HG02840 (cell line): ENCODE measurements at regions not wholly inside any gene's neighbourhood (a gene's known extent, or its start where the extent isn't known, plus 50 kb on each side); places are given as distances from the start of the nearest gene placed in this dataset.

Source experiments
- ATAC-seq: cut with Tn5 transposase; IDR thresholded peaks from one replicate; pipeline ENCODE4 v1.9.1; 2021; ENCODE audit warnings: mild to moderate bottlenecking, moderate library complexity, moderate number of reproducible peaks; ENCODE audit not compliant: unreplicated experiment, low FRiP score

GRCh38 chr2:150168595-150169236 is 318.8 kb downstream of the RND3 start:
- no peak for ATAC-seq

- ATAC-seq = peak; percentile 95
These were observed 319.8 kb downstream of the RND3 start for GRCh38 chr2:150167711-150168110.

GRCh38 chr2:150166313-150167051 is 321.0 kb downstream of the RND3 start:
- no peak for ATAC-seq

GRCh38 chr2:150165988-150166312 is 321.5 kb downstream of the RND3 start:
- no peak for ATAC-seq

GRCh38 chr2:150165442-150165841 is 322.0 kb downstream of the RND3 start:
- ATAC-seq = no peak

GRCh38 chr2:150162241-150162942 is 325.1 kb downstream of the RND3 start:
- ATAC-seq = no peak

GRCh38 chr2:150160058-150160457 is 327.4 kb downstream of the RND3 start:
- no peak for ATAC-seq

GRCh38 chr2:150159300-150159699 is 328.2 kb downstream of the RND3 start:
- no peak for ATAC-seq

GRCh38 chr2:150156876-150157275 is 330.6 kb downstream of the RND3 start:
- ATAC-seq = no peak

- no peak for ATAC-seq
These were observed 331.1 kb downstream of the RND3 start for GRCh38 chr2:150156415-150156814.

GRCh38 chr2:150154308-150154797 is 333.1 kb downstream of the RND3 start:
- ATAC-seq = no peak

- no peak for ATAC-seq
These were observed 333.7 kb downstream of the RND3 start for GRCh38 chr2:150153646-150154307.

GRCh38 chr2:150152230-150152629 is 335.2 kb downstream of the RND3 start:
- no peak for ATAC-seq

GRCh38 chr2:150150144-150150543 is 337.3 kb downstream of the RND3 start:
- ATAC-seq = no peak

- no peak for ATAC-seq
These were observed 339.4 kb downstream of the RND3 start for GRCh38 chr2:150147889-150148683.

- no peak for ATAC-seq
These were observed 340.6 kb downstream of the RND3 start for GRCh38 chr2:150146879-150147278.

- no peak for ATAC-seq
These were observed 342.2 kb downstream of the RND3 start for GRCh38 chr2:150145299-150145692.

GRCh38 chr2:150144546-150145298 is 342.7 kb downstream of the RND3 start:
- no peak for ATAC-seq

GRCh38 chr2:150143087-150143536 is 344.4 kb downstream of the RND3 start:
- no peak for ATAC-seq
